SU-DHL-6 (cell line): ENCODE measurements at regions not wholly inside any gene's neighbourhood (a gene's known extent, or its start where the extent isn't known, plus 50 kb on each side); places are given as distances from the start of the nearest gene placed in this dataset.

Source experiments
- EZH2phosphoT487 ChIP-seq: fragments of 200-600 bp; sonication (generic), shearing (Covaris generic); conservative IDR thresholded peaks from 2 replicates; pipeline ENCODE4 v1.6.1; 2018; ENCODE audit warnings: mild to moderate bottlenecking, antibody characterized with exemption, low read length, moderate library complexity, mixed read lengths
- TF ChIP-seq, protein P1 (sequence below): fragments of 200-600 bp; sonication (generic); IDR thresholded peaks from one replicate; pipeline ENCODE4 v1.5.1; 2017; ENCODE audit warnings: antibody characterized with exemption, mild to moderate bottlenecking, low read length, moderate library complexity; ENCODE audit not compliant: insufficient read depth, poor library complexity, severe bottlenecking

DNA sequence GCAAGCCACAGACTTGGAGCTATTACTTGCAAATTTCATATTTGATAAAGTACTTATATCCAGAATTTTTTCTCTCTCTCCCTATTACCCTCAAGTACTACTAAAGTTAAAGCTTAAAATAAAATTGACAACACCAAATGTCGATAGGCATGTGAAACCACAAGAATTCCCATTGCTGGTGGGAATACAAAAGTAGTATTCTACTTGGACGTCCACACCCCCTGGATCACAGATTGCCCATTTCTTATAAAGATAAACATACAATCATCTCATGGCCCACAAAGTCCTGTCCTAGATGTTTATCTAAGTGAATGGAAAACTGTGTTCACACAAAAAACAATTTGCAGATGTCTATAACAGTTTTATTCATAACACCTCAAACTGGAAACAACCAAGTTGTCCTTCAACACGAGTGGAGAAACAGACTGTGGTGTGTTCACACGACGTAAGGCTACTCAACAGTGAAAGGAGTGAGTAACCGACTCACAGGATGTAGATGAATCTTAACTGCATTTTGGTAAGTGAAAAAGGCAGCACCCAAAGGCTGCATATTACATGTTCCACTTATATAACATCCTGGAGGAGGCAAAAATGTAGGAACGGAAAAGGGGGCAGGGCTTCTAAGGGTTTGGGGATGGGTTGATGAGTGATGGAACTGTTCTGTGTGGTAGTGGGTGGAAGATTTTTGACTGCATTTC lies 297.4 kb downstream of the THBS2 start:
- TF ChIP-seq, protein P1, sequence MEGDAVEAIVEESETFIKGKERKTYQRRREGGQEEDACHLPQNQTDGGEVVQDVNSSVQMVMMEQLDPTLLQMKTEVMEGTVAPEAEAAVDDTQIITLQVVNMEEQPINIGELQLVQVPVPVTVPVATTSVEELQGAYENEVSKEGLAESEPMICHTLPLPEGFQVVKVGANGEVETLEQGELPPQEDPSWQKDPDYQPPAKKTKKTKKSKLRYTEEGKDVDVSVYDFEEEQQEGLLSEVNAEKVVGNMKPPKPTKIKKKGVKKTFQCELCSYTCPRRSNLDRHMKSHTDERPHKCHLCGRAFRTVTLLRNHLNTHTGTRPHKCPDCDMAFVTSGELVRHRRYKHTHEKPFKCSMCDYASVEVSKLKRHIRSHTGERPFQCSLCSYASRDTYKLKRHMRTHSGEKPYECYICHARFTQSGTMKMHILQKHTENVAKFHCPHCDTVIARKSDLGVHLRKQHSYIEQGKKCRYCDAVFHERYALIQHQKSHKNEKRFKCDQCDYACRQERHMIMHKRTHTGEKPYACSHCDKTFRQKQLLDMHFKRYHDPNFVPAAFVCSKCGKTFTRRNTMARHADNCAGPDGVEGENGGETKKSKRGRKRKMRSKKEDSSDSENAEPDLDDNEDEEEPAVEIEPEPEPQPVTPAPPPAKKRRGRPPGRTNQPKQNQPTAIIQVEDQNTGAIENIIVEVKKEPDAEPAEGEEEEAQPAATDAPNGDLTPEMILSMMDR, result no peak
- TF ChIP-seq EZH2phosphoT487, result no peak
